Hematopoietic multipotent progenitor cell treated with erythropoietin and hydrocortisone succinate and interleukin-3 and kit ligand, for 15 days (in vitro differentiated cells): ENCODE measurements at regions not wholly inside any gene's neighbourhood (a gene's known extent, or its start where the extent isn't known, plus 50 kb on each side); places are given as distances from the start of the nearest gene placed in this dataset.
"Not testable (repeated sequence)": the region's sequence is repeated elsewhere in the genome, so short reads cannot be mapped to it uniquely, and the experiment has no call there.

ENCODE experiments used
- DNase-seq: peaks from one replicate; pipeline ENCODE4 v3.0.0-alpha.2; 2015; ENCODE audit warnings: low spot score

DNA sequence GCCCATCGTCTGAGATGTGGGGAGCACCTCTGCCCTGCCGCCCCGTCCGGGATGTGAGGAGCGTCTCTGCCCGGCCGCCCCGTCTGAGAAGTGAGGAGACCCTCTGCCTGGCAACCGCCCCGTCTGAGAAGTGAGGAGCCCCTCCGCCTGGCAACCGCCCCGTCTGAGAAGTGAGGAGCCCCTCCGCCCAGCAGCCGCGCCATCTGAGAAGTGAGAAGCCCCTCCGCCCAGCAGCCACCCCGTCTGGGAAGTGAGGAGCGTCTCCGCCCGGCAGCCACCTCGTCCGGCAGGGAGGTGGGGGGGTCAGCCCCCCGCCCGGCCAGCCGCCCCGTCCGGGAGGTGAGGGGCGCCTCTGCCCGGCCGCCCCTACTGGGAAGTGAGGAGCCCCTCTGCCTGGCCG is 267.2 kb downstream of the MEF2C start:
- DNase-seq = not testable (repeated sequence)

DNA sequence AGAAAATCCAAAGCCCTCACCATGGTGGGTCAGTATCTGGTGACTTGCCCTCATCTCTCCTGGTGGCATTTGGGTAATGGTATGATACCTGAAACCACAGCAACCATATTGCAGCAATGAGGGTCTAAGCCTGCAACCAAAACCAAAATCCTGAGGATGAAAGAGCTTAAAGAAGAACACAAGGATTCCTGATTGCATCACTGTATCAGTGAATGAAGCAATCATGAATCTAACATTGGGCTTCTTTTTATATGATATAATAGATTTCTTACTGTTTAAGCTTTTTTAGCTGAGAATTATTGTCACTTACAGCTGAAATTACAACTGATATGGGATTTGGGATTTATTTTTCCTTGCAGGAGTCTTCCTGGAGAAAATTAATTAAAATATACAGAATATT is 269.9 kb downstream of the MEF2C start:
- no peak for DNase-seq

- DNase-seq = no peak
Measured at GRCh38 chr5:88610586-88610985, 272.4 kb downstream of the MEF2C start.

DNA sequence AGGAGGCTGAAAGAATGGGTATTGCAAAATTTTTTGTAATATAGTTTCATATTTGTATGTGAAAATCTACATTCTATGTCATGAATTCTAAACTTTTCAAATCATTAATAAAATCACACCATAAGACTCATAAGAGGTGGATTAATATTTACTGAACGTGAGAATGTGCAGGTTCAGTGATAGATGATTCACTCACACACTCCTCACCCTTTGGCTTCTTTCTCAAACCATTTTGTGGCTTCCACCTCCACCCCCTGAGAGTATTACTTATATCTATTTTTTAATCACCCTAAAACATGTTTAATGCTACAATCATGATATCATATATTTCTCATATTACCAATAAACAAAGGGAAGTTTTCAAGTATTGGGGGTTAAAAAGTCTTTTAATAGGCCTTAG is 275.5 kb downstream of the MEF2C start:
- DNase-seq = no peak

DNA sequence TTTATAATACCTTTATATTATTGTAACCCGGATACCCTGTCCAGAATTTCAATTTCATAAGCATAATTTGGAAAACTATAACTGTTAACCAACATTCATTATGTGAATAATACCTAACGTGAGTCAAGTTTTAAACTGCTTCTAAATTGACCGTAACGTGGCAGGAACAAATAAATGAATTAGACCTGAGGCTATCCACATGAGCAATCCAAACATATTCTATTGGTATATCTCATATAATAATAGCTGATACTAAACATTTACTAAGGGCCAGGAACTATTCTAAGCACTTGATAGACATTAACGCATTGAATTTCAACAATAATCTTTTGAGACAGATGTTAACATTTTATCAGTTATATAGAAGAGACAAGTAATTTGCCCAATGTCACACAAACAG is 276.4 kb downstream of the MEF2C start:
- no peak for DNase-seq

GRCh38 chr5:88606173-88606572 is 276.8 kb downstream of the MEF2C start:
- DNase-seq = no peak

DNA sequence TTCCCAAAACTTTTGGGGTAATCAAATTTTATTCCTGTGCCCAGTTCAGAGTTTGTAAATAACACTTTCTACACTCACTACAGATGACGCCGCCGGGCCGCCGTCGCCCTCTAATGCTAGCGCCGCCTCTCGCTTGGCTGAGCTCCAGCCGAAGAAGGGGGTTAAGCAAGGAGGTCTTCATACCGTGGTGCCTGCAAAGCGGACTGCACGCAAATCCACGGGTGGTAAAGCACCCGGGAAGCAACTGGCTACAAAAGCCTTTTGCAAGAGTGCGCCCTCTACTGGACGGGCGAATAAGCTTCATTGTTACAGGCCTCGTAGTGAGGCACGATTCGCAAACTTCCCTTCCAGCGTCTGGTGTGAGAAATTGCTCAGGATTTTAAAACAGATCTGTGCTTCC is 280.4 kb downstream of the MEF2C start:
- peak; percentile 36 for DNase-seq

DNA sequence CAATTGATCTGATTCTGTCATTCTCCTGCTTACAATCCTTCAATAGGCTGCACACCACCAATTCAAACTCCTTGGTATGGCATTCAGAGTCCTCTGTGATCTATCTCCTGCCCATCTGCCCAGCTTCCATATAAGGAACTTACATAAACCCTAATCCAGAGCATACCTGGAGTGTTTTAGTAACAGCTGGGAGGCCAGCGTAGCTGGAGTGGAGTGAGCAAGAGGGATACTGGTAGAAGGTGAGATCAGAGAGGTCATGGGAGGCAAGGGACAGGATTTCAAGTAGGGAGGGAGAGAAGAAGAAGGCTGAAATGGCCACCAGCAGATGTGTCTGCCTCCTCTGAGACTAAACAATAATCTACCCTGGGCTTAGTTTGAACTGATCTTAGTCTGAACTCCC is 288.5 kb downstream of the MEF2C start:
- DNase-seq = no peak

GRCh38 chr5:88588609-88589008 is 294.4 kb downstream of the MEF2C start:
- DNase-seq = no peak

- no peak for DNase-seq
Measured at GRCh38 chr5:88583471-88583870, 299.5 kb downstream of the MEF2C start.

- no peak for DNase-seq
Measured at GRCh38 chr5:88558366-88558765, 289.7 kb upstream of the TMEM161B start.

DNA sequence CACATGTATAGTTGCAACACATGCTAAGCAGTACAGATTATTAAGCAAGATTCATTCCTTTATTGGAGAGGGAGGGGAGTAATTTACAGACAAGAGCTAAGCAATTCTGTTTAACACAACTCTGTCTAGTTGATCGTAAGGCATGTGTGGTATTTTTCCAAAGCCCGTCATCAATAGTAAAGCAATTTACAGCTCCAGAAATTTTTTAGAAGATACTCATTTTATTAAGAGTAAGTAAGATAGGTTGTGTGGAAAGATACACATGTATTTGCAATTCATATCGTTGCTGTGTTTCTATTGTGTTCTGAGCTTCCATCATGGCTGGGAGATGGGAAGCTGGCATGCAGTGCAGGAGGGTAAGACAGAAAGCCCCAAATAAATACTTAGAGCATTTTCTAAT is 289.2 kb upstream of the TMEM161B start:
- no peak for DNase-seq

DNA sequence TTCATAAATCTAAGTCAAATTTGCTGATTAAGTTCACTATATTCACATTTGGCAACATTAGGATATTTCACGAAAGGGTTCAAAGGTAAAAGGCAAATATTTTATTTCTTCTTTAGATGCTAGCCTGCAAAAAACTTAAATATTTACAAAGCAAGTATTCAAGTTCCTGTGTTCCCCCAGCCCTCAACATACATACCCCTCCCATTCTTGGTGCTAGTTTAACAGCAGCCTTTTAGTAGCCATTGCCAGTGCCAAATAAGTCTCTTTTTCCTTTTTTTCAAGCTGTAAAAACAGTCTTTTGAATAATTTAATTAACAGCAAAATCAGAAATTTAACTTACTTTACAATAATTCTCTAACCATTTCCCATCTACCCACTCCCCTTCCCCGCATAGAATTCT is 288.5 kb upstream of the TMEM161B start:
- DNase-seq = no peak

DNA sequence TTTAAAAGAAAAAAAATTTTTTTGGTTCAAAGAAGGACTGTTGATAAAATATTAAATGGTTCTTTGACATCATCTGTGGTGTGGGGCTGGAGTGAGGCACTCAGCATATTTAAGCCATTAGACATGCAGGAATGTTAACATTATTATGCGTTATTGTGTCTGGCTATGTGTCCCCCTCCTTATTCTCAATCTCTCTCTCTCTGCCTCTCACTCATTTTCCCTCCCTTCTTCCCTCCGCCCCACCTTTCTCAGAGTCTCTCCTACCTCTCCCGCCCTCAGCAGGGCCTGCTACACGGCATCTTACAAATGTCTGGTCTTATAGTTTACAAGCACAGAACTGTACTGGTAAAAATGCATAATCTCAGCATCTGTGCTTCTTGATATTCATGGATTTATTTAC is 287.8 kb upstream of the TMEM161B start:
- no peak for DNase-seq

- DNase-seq = no peak
Measured at GRCh38 chr5:88555674-88556073, 287.0 kb upstream of the TMEM161B start.

DNA sequence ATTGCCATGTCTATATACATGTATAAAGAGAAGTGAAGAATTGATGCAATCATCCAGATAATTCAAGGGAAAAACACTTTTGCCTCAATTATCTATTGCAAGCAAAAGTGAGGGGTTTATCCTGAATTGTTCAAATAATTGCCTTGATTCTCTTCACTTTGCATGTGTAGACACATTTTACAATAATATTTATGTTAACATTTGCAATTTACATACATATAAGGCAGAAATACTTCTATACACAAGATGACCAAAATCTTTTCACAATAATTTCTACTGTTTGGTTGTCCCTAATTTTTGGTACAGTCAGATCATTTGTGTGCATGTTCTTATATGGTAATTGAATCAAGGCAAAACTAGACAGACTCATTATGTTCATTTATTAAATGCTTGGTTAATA is 285.3 kb upstream of the TMEM161B start:
- DNase-seq = no peak

- DNase-seq = no peak
Measured at GRCh38 chr5:88553136-88553875, 284.7 kb upstream of the TMEM161B start.

GRCh38 chr5:88552426-88552825 is 283.8 kb upstream of the TMEM161B start:
- DNase-seq = no peak

GRCh38 chr5:88551724-88552345 is 283.2 kb upstream of the TMEM161B start:
- no peak for DNase-seq

DNA sequence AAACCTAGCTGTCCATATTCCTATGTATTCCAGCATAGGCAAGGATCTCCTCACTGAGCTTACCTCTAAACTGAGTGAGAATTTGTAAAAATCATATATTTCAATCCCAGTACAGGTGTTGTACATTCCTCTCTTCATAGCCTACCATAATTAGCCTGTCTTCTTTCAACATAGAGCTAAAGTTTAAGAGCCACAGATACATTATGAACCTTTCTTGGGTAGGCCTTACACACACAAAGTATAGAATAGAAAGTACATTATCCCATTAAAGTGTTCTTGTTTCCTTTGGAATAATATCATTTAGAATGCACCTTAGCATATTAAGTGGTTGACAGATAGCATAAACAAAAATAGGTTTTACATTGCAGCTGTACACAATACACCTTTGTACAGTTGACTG is 282.1 kb upstream of the TMEM161B start:
- no peak for DNase-seq

GRCh38 chr5:88548136-88548805 is 279.6 kb upstream of the TMEM161B start:
- DNase-seq = no peak

DNA sequence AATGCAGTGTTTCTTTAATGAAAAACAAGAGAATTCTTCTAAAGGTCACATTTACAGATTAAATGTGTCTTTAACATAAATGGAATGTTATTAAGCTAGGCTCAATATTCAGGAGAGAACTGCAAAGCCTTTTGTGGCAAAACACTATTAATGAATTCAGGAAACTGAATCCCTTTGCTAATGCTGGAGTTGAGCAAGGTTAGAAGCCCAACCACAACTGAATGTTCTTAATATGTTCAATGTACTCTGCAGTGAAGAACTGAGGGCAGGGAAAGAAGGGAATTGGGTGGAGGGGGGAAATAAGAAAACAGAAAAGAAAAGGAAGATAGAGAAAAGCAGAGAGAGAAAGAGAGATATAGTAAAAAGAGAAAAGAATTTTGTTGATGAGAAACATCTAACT is 276.7 kb upstream of the TMEM161B start:
- no peak for DNase-seq

DNA sequence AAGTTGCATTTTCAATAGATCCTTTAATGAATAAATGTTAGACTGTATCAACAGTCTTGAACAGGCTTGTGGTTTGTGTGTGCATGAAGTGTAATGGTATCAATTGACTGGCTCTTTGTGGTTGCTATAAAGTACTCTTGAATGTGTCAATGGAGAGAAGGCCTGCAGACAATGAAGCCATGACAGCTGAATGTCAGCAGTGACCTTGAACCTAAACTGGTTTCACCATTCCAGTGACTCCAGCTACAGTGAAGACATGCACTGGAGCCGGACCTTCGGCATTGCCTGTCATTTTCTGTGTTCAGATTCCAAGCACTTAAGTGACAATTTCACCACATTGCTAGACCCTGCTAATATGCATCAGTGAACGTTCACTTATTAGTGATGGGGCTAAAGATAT is 276.0 kb upstream of the TMEM161B start:
- DNase-seq = no peak
